DMS 273 (cell line): ENCODE measurements at regions not wholly inside any gene's neighbourhood (a gene's known extent, or its start where the extent isn't known, plus 50 kb on each side); places are given as distances from the start of the nearest gene placed in this dataset.
"Not testable (repeated sequence)": the region's sequence is repeated elsewhere in the genome, so short reads cannot be mapped to it uniquely, and the experiment has no call there.

Experiments
- DNase-seq: peaks from one replicate; lab custom pipeline; 2025; ENCODE audit not compliant: unreplicated experiment; lab: John Stamatoyannopoulos, UW

- no peak for DNase-seq
Observed at GRCh38 chr16:59688006-59688405, 953.9 kb upstream of the GOT2 start.

- DNase-seq: no peak
Observed at GRCh38 chr16:59686405-59686804, 952.3 kb upstream of the GOT2 start.

GRCh38 chr16:59684911-59685310 lies 950.8 kb upstream of the GOT2 start:
- DNase-seq: no peak

- DNase-seq: no peak
Observed at GRCh38 chr16:59683709-59684108, 949.6 kb upstream of the GOT2 start.

GRCh38 chr16:59665618-59666220 lies 931.6 kb upstream of the GOT2 start:
- DNase-seq: no peak

GRCh38 chr16:59658572-59658971 lies 924.5 kb upstream of the GOT2 start:
- no peak for DNase-seq

GRCh38 chr16:59655031-59655430 lies 920.9 kb upstream of the GOT2 start:
- DNase-seq: peak; percentile 2

- DNase-seq: no peak
Observed at GRCh38 chr16:59654455-59654854, 920.3 kb upstream of the GOT2 start.

GRCh38 chr16:59651662-59652061 lies 917.5 kb upstream of the GOT2 start:
- DNase-seq: no peak

- DNase-seq: no peak
Observed at GRCh38 chr16:59645194-59645593, 911.1 kb upstream of the GOT2 start.

GRCh38 chr16:59635674-59636073 lies 901.6 kb upstream of the GOT2 start:
- DNase-seq: no peak

GRCh38 chr16:59634951-59635350 lies 900.8 kb upstream of the GOT2 start:
- no peak for DNase-seq

- no peak for DNase-seq
Observed at GRCh38 chr16:59634004-59634579, 900.0 kb upstream of the GOT2 start.

- no peak for DNase-seq
Observed at GRCh38 chr16:59632276-59632855, 898.2 kb upstream of the GOT2 start.

GRCh38 chr16:59624381-59624780 lies 890.3 kb upstream of the GOT2 start:
- not testable (repeated sequence) for DNase-seq

GRCh38 chr16:59614466-59615240 lies 880.5 kb upstream of the GOT2 start:
- DNase-seq: no peak

GRCh38 chr16:59612910-59613620 lies 878.9 kb upstream of the GOT2 start:
- not testable (repeated sequence) for DNase-seq

GRCh38 chr16:59612094-59612493 lies 878.0 kb upstream of the GOT2 start:
- no peak for DNase-seq

- DNase-seq: no peak
Observed at GRCh38 chr16:59611556-59611955, 877.4 kb upstream of the GOT2 start.

- no peak for DNase-seq
Observed at GRCh38 chr16:59605706-59606105, 871.6 kb upstream of the GOT2 start.

GRCh38 chr16:59604354-59604753 lies 870.2 kb upstream of the GOT2 start:
- no peak for DNase-seq
